Uterus (tissue), 3 donors: ENCODE measurements at regions not wholly inside any gene's neighbourhood (a gene's known extent, or its start where the extent isn't known, plus 50 kb on each side); places are given as distances from the start of the nearest gene placed in this dataset.
"Not testable (repeated sequence)": the region's sequence is repeated elsewhere in the genome, so short reads cannot be mapped to it uniquely, and the experiment has no call there.

Experiments
- DNase-seq, 2 donors: peaks; one replicate each; pipeline ENCODE4 v3.0.0-alpha.2; 2019 to 2020
- H3K27ac ChIP-seq, 2 donors: fragments of 200-600 bp; sonication (generic); 1 replicate in 1 of 2; 2 replicates in 1 of 2; pipeline ENCODE4 v1.5.1; 2016 to 2018
- H3K27me3 ChIP-seq, 2 donors: fragments of 200-600 bp; sonication (generic); one replicate each; pipeline ENCODE4 v1.5.1; 2018 to 2019; ENCODE audit warnings: control low read depth in 1 of 2
- H3K36me3 ChIP-seq, 2 donors: fragments of 200-600 bp; sonication (generic); one replicate each; pipeline ENCODE4 v1.5.1; 2019; ENCODE audit warnings: control low read depth in 1 of 2
- H3K4me1 ChIP-seq, 2 donors: fragments of 200-600 bp; sonication (generic); one replicate each; pipeline ENCODE4 v1.5.1; 2018 to 2019; ENCODE audit warnings: control low read depth in 1 of 2
- H3K4me3 ChIP-seq, 2 donors: fragments of 200-600 bp; sonication (generic); 1 replicate in 1 of 2; 2 replicates in 1 of 2; pipeline ENCODE4 v1.5.1; 2018 to 2019; ENCODE audit warnings: mild to moderate bottlenecking in 1 of 2
- H3K9me3 ChIP-seq, 2 donors: fragments of 200-600 bp; sonication (generic); one replicate each; pipeline ENCODE4 v1.5.1; 2019; ENCODE audit warnings: control low read depth in 1 of 2
- POLR2A ChIP-seq, 2 donors: fragments of 450-650 bp; IDR thresholded peaks; one replicate each; pipeline ENCODE4 v1.6.1; 2016; ENCODE audit warnings: antibody characterized with exemption in 2 of 2, mild to moderate bottlenecking in 1 of 2, moderate library complexity in 1 of 2
- intact Hi-C: fragments of 100-400 bp; cut with DNase I; formaldehyde crosslinking; loops from one replicate; pipeline ENCODE4 v1.15.1; 2023; ENCODE audit warnings: low total_unique reads
- TF ChIP-seq, protein P1 (sequence below), 4 experiments: fragments of 200-600 bp in 2 of 4; fragments of 450-650 bp in 2 of 4; sonication (generic) in 2 of 4; IDR thresholded peaks; one replicate each; pipeline ENCODE4 v1.5.1; 2016 to 2019; ENCODE audit warnings: antibody characterized with exemption in 4 of 4, mild to moderate bottlenecking in 2 of 4, moderate library complexity in 1 of 4
- donor health status: DM: yes; HTN: yes; CAD: no.

DNA sequence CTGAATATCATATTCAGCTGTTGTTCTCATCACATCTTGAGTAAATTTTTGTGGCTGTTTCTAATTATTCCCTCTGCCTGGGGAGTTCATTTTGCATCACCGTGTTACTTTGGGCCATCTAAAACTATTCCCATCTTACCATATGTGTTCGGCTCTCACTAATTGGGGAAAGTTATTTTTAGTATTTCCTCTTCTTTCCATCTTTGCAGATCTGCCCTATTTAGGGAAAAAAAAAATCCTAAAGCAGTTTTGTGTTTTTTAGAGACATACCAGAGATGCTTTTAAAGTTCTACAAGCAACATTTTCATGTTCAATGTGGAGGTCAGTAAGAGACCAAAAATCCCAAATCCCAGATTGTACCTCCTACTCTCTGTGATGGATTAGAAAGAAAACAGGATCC, 111.3 kb upstream of the NDUFV2 start:
- no peaks in the 10 kb centered on the region for H3K9me3 ChIP-seq
- H3K4me3 ChIP-seq, result no peak overlapping the region
- intact Hi-C loops, result no loop called here
- no peak for DNase-seq
- no peak for TF ChIP-seq POLR2A (IDR thresholded peaks at IDR 0.05)
- TF ChIP-seq, protein P1, sequence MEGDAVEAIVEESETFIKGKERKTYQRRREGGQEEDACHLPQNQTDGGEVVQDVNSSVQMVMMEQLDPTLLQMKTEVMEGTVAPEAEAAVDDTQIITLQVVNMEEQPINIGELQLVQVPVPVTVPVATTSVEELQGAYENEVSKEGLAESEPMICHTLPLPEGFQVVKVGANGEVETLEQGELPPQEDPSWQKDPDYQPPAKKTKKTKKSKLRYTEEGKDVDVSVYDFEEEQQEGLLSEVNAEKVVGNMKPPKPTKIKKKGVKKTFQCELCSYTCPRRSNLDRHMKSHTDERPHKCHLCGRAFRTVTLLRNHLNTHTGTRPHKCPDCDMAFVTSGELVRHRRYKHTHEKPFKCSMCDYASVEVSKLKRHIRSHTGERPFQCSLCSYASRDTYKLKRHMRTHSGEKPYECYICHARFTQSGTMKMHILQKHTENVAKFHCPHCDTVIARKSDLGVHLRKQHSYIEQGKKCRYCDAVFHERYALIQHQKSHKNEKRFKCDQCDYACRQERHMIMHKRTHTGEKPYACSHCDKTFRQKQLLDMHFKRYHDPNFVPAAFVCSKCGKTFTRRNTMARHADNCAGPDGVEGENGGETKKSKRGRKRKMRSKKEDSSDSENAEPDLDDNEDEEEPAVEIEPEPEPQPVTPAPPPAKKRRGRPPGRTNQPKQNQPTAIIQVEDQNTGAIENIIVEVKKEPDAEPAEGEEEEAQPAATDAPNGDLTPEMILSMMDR (IDR thresholded peaks at IDR 0.05), result no peak
- H3K36me3 ChIP-seq, result no peaks in the 10 kb centered on the region
- H3K27ac ChIP-seq, result no peak overlapping the region
- H3K4me1 ChIP-seq, result no peaks in the 10 kb centered on the region
- H3K27me3 ChIP-seq, result no peaks in the 10 kb centered on the region

DNA sequence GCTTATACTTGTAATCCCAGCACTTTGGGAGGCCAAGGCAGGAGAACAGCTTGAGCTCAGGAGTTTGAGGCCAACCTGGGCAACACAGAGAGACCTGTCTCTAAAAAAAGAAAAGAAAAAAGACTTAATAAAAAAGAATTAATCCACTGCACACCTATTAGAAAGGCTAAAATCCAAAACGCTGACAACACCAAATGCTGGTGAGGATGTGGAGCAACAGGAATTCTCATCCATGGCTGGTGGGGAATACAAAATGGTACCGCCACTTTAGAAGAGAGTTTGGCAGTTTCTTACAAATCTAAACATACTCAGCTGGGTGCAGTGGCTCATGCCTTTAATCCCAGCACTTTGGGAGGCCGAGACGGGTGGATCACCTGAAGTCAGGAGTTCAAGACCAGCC, 110.0 kb upstream of the NDUFV2 start:
- DNase-seq, H3K4me1 ChIP-seq, H3K4me3 ChIP-seq, H3K36me3 ChIP-seq, H3K27me3 ChIP-seq, intact Hi-C loops, H3K9me3 ChIP-seq, H3K27ac ChIP-seq: not testable (repeated sequence)

DNA sequence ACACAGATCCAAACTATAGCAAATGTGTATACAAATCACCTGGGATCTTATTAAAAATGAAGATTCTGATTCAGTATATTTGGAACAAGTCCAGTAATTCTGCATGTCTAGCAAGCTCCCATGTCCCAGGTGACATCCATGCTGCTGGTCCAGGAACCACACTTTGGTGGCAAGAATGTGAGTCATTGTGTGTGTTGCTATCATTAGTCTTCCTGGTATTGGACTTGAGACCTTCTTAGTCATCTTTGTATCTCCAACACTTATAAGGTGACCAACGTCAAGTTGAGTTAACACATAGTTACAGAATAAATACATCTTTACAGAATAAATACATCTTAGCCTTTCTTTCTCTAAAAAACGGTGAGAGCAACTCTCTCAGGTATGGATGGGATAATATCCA, 107.9 kb upstream of the NDUFV2 start:
- H3K4me1 ChIP-seq, result no peaks in the 10 kb centered on the region
- TF ChIP-seq, protein P1 (IDR thresholded peaks at IDR 0.05), result no peak
- no peak for TF ChIP-seq POLR2A (IDR thresholded peaks at IDR 0.05)
- H3K4me3 ChIP-seq, result no peak overlapping the region
- intact Hi-C loops, result no loop called here
- H3K27ac ChIP-seq, result no peak overlapping the region
- DNase-seq, result no peak
- no peaks in the 10 kb centered on the region for H3K36me3 ChIP-seq
- no peaks in the 10 kb centered on the region for H3K27me3 ChIP-seq
- H3K9me3 ChIP-seq, result no peaks in the 10 kb centered on the region

DNA sequence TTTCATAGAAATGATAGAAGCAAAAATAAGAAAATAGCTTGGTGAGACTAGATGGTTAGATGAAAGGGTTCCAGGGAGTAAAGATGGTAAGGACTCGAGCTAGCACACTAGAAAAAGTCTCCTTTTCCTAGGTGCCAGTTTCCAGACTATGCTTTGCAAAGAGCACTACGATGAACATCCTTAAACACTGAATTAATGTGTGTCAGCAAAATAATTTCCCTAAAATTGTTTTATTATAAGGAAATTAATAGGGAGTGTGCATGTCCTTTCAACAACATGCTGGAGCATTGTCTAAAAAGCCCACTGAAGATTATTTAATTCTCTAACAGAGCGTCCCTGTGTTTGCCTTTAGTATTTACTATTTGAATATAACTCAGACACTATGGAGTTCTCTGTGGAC, 107.4 kb upstream of the NDUFV2 start:
- no peaks in the 10 kb centered on the region for H3K36me3 ChIP-seq
- no peak for DNase-seq
- no peak overlapping the region for H3K27ac ChIP-seq
- H3K9me3 ChIP-seq, result no peaks in the 10 kb centered on the region
- TF ChIP-seq POLR2A (IDR thresholded peaks at IDR 0.05), result no peak
- TF ChIP-seq, protein P1 (IDR thresholded peaks at IDR 0.05), result no peak
- H3K4me1 ChIP-seq, result no peaks in the 10 kb centered on the region
- H3K27me3 ChIP-seq, result no peaks in the 10 kb centered on the region
- no peak overlapping the region for H3K4me3 ChIP-seq
- intact Hi-C loops, result no loop called here

DNA sequence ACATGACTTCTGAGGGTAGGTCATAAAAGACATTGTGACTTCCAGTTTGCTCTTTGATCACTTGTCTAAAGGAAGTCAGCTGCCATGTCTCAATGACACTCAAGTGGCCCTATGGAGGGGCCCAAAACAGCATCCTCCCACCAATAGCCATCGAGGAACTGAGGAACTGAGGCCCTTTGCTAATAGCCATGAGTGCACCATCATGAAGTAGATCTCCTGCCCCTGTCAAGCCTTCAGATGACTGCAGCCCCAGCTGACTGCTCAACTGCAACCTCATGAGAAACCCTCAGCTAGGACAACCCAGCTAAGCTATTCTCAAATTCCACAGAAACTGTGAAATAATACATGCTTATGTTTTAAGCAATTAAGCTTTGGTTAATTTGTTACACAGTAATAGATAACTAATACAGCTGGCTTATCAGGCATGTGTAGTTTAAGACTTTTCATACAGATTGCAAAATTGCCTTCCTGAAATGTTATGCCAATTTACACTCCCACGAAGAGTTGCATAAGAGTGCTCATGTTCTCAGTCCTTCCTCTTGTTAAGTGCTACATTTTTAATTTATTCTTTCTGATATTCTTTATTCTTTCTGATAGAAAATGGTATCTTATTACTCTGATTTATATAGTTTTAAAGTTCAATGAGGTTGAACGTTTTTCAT, 105.6 kb upstream of the NDUFV2 start:
- intact Hi-C loops, result no loop called here
- no peak overlapping the region for H3K27ac ChIP-seq

More for the DNA sequence above, 105.6 kb upstream of the NDUFV2 start:
- Histone ChIP-seq H3K27me3 (no peaks in the 10 kb centered on the region), H3K9me3 (no peaks in the 10 kb centered on the region), H3K4me1 (no peaks in the 10 kb centered on the region), H3K36me3 (no peaks in the 10 kb centered on the region), H3K4me3 (no peak overlapping the region)
- no peak for TF ChIP-seq POLR2A (IDR thresholded peaks at IDR 0.05)
- TF ChIP-seq, protein P1 (IDR thresholded peaks at IDR 0.05), result no peak
- DNase-seq, result no peak
